ENCODE measurements at regions not wholly inside any gene's neighbourhood (a gene's known extent, or its start where the extent isn't known, plus 50 kb on each side); places are given as distances from the start of the nearest gene placed in this dataset.

- POLR2A ChIA-PET = interaction anchor here (0.7 kb wide), 1 partner anchor 98 kb away, joined by 3 read pairs; no protein-coding TSS in a partner anchor
- CTCF ChIA-PET = interaction anchor here (1.0 kb wide), 1 partner anchor 35 kb away, joined by 6 read pairs; no protein-coding TSS in a partner anchor
- TF ChIP-seq CTCF (IDR thresholded peaks at IDR 0.05; ENCODE audit: low read depth, low read length) = no peak
- Histone ChIP-seq H3K9me3 (ENCODE audit: control insufficient read depth, insufficient read depth, low read length) (peaks cover 4% of the 10 kb centered on the region), H3K27me3 (ENCODE audit: control insufficient read depth, insufficient read depth, low read length) (peaks cover 21% of the 10 kb centered on the region), H3K4me3 (ENCODE audit: low read depth, low read length) (no peak overlapping the region), H3K27ac (ENCODE audit: low read depth, low read length) (no peak overlapping the region)
- no peak for DNase-seq (ENCODE audit: low read depth, low spot score)
Observed at GRCh38 chr4:3845094-3845743, 79.0 kb downstream of the ADRA2C start.

GRCh38 chr4:3845744-3846429, 79.7 kb downstream of the ADRA2C start:
- ChIA-PET CTCF (interaction anchor here (1.0 kb wide), 1 partner anchor 35 kb away, joined by 6 read pairs; no protein-coding TSS in a partner anchor), POLR2A (no interaction called here)
- peaks cover 6% of the 10 kb centered on the region for H3K9me3 ChIP-seq (ENCODE audit: control insufficient read depth, insufficient read depth, low read length)
- TF ChIP-seq CTCF (IDR thresholded peaks at IDR 0.05; ENCODE audit: low read depth, low read length) = no peak
- no peak for DNase-seq (ENCODE audit: low read depth, low spot score)
- no peak overlapping the region for H3K4me3 ChIP-seq (ENCODE audit: low read depth, low read length)
- H3K27ac ChIP-seq (ENCODE audit: low read depth, low read length) = no peak overlapping the region
- H3K27me3 ChIP-seq (ENCODE audit: control insufficient read depth, insufficient read depth, low read length) = peaks cover 19% of the 10 kb centered on the region

- no peak for DNase-seq (ENCODE audit: low read depth, low spot score)
- H3K4me3 ChIP-seq (ENCODE audit: low read depth, low read length) = no peak overlapping the region
- H3K9me3 ChIP-seq (ENCODE audit: control insufficient read depth, insufficient read depth, low read length) = peaks cover 6% of the 10 kb centered on the region
- peaks cover 21% of the 10 kb centered on the region for H3K27me3 ChIP-seq (ENCODE audit: control insufficient read depth, insufficient read depth, low read length)
- TF ChIP-seq CTCF (IDR thresholded peaks at IDR 0.05; ENCODE audit: low read depth, low read length) = no peak
- ChIA-PET POLR2A (no interaction called here), CTCF (no interaction called here)
- H3K27ac ChIP-seq (ENCODE audit: low read depth, low read length) = no peak overlapping the region
Observed at GRCh38 chr4:3847211-3847940, 81.2 kb downstream of the ADRA2C start.

GRCh38 chr4:3848323-3848722, 82.1 kb downstream of the ADRA2C start:
- Histone ChIP-seq H3K9me3 (ENCODE audit: control insufficient read depth, insufficient read depth, low read length) (peaks cover 6% of the 10 kb centered on the region), H3K27me3 (ENCODE audit: control insufficient read depth, insufficient read depth, low read length) (peaks cover 20% of the 10 kb centered on the region), H3K4me3 (ENCODE audit: low read depth, low read length) (no peak overlapping the region), H3K27ac (ENCODE audit: low read depth, low read length) (no peak overlapping the region)
- ChIA-PET POLR2A (no interaction called here), CTCF (no interaction called here)
- DNase-seq (ENCODE audit: low read depth, low spot score) = no peak
- no peak for TF ChIP-seq CTCF (IDR thresholded peaks at IDR 0.05; ENCODE audit: low read depth, low read length)

GRCh38 chr4:3849140-3849539, 83.0 kb downstream of the ADRA2C start:
- no peak for TF ChIP-seq CTCF (IDR thresholded peaks at IDR 0.05; ENCODE audit: low read depth, low read length)
- ChIA-PET CTCF (no interaction called here), POLR2A (no interaction called here)
- H3K9me3 ChIP-seq (ENCODE audit: control insufficient read depth, insufficient read depth, low read length) = peaks cover 6% of the 10 kb centered on the region
- DNase-seq (ENCODE audit: low read depth, low spot score) = no peak
- no peak overlapping the region for H3K27ac ChIP-seq (ENCODE audit: low read depth, low read length)
- peaks cover 20% of the 10 kb centered on the region for H3K27me3 ChIP-seq (ENCODE audit: control insufficient read depth, insufficient read depth, low read length)
- H3K4me3 ChIP-seq (ENCODE audit: low read depth, low read length) = no peak overlapping the region

Data from AG04450 (cell line).